ENCODE measurements at regions not wholly inside any gene's neighbourhood (a gene's known extent, or its start where the extent isn't known, plus 50 kb on each side); places are given as distances from the start of the nearest gene placed in this dataset.
"Not testable (repeated sequence)": the region's sequence is repeated elsewhere in the genome, so short reads cannot be mapped to it uniquely, and the experiment has no call there.

- DNase-seq = no peak
Observed at GRCh38 chr5:56410696-56411095, 177.6 kb upstream of the ANKRD55 start.

GRCh38 chr5:56409331-56410190 lies 176.4 kb upstream of the ANKRD55 start:
- peak; percentile 77 for DNase-seq

DNA sequence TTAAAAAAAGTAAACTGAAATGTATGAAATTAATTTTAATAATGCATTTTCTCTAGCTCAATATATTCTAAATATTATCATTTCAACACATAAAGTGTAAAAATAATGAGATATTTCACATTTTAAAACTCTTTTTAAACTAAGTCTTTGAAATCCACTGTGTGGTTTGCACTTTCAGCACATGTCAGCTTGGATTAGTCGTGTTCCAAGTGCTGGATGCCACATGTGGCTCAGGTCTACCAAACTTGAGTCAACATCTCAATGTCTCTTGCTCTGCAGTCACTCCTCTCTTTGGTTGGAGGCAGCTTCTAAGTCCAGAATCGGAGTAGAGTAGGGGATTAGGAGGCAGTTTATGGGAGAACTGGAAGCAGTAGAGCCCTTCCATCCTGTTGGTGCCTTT lies 173.7 kb upstream of the ANKRD55 start:
- no peak for DNase-seq

- no peak for DNase-seq
Observed at GRCh38 chr5:56406221-56406620, 173.1 kb upstream of the ANKRD55 start.

- no peak for DNase-seq
Observed at GRCh38 chr5:56405116-56405908, 172.2 kb upstream of the ANKRD55 start.

GRCh38 chr5:56402266-56403220 lies 169.4 kb upstream of the ANKRD55 start:
- DNase-seq = no peak

DNA sequence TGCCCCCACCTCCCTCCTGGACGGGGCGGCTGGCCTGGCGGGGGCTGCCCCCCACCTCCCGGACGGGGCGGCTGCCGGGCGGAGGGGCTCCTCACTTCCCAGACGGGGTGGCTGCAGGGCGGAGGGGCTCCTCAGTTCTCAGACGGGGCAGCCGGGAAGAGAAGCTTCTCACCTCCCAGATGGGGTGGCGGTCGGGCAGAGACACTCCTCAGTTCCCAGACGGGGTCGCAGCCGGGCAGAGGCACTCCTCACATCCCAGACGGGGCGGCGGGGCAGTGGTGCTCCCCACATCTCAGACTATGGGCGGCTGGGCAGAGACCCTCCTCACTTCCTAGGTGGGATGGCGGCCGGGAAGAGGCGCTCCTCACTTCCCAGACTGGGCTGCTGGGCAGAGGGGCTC lies 164.7 kb upstream of the ANKRD55 start:
- not testable (repeated sequence) for DNase-seq

- DNase-seq = no peak
Observed at GRCh38 chr5:56396634-56397033, 163.5 kb upstream of the ANKRD55 start.

- DNase-seq = no peak
Observed at GRCh38 chr5:56389261-56389660, 156.1 kb upstream of the ANKRD55 start.

DNA sequence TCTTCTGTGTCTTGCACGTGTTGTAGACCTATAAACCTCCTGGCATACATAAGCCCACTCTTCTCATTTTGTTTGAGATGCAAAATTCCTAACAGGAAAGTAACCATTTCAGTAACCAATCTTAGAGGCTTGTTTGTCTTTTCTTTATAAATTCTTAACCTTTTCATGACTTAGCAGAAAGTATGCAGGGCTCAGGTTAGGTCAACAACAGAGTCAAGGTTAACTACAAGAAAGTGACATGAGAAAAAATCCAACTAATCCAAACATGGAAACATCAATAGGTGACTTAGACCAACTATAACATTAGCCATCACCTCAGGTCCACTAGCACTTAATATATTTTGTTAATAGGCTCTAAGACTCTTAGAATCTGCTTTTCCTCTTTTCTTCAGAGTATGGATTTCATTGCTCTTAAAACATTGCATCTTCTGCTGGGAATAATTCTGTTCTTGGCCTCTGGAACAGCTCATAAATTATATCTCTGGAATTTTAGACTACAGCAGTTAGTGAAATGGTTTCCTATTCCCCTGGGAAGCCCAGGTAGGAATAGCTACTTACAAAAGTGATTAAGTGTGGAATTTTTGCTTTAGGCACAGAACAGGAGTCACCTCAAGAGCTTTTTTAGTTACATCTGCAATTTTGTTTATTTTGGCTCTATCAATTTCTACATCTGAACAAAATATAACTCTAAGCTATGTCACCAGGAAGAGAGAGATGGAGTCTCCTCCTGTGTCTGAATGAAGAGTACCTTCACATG lies 155.3 kb upstream of the ANKRD55 start:
- DNase-seq = no peak

- no peak for DNase-seq
Observed at GRCh38 chr5:56386046-56386445, 152.9 kb upstream of the ANKRD55 start.

- DNase-seq = no peak
Observed at GRCh38 chr5:56384186-56384585, 151.1 kb upstream of the ANKRD55 start.

GRCh38 chr5:56383761-56384160 lies 150.6 kb upstream of the ANKRD55 start:
- DNase-seq = no peak

DNA sequence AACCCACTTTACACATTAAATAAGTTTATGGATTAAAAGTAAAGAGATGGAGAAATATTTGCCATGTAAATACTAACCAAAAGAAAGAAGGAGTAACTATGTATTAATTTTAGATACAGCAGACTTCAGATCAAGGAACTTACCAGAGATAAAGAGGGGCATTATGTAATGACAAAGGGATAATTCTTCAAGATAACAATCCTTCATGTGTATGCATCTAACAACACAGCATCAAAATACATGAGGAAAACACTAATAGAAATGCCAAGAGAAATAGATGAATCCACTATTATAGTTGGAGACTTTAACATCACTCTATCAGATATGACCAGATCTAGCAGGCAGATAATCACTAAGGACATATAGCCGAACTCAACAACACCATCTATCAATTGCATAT lies 149.8 kb upstream of the ANKRD55 start:
- no peak for DNase-seq

GRCh38 chr5:56377573-56377972 lies 144.4 kb upstream of the ANKRD55 start:
- DNase-seq = no peak

GRCh38 chr5:56376128-56376527 lies 143.0 kb upstream of the ANKRD55 start:
- DNase-seq = no peak

DNA sequence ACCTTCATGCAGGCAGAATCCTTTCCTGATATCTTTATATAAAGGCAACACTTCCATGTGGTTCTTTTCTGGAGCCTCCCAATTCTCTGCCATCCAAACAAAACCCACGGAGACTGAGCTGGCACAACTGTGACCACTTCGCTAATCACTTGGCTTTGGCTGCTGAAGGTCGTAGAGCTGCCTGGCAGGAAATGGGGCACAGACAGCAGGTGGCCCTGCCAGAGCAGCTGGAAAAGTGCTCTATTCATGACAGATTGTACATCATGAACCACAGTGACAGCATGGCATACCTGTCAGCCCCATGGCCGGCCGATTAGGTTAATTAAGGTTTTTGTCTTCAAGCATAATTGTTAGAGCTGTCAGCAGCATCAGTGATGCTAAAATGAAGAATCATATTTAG lies 141.9 kb upstream of the ANKRD55 start:
- peak; percentile 59 for DNase-seq

- not testable (repeated sequence) for DNase-seq
Observed at GRCh38 chr5:56372491-56372890, 139.4 kb upstream of the ANKRD55 start.

GRCh38 chr5:56369361-56369811 lies 136.3 kb upstream of the ANKRD55 start:
- DNase-seq = no peak

DNA sequence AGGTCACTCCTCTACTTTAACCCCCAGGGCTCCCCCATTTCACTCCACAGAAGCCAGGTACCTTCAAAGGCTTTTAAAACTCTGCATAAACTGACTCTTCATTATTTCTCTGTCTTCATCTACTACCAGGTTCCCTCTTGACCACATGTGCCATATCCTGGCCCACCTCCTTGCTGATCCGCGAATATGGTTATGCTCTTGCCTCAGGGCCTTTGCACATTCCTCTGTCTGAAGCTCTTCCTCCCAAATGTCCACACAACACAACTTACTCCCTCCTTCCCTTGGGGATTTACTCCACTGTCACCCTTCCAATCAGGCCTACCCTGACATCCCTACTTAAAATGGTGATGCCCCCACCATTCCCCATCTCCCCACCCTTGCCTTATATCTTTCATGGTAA lies 134.6 kb upstream of the ANKRD55 start:
- no peak for DNase-seq

DNA sequence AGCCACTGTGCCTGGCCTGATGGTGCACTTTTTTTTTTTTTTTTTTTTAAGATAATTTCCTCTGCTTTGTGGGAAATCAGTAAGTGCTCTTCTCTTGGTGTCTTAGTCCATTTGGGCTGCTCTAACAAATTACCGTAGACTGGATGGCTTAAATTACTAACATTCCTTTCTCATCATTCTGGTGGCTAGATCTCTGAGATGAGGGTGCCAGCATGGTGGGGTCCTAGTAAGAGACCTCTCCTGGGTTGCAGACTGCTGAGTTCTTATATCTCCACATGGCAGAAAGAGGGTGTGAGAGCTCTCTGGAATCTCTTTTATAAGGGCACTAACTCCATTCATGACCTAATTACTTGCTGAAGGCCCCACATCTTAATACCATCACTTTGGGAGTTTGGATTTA lies 133.9 kb upstream of the ANKRD55 start:
- DNase-seq = no peak

- no peak for DNase-seq
Observed at GRCh38 chr5:56361398-56361797, 128.3 kb upstream of the ANKRD55 start.
